H1 (cell line): ENCODE measurements at regions not wholly inside any gene's neighbourhood (a gene's known extent, or its start where the extent isn't known, plus 50 kb on each side); places are given as distances from the start of the nearest gene placed in this dataset.

ENCODE experiments used
- CTCF ChIA-PET: fragments of 300-600 bp; sonication (Branson Sonifier 250); formaldehyde crosslinking; loops from one replicate; lab custom pipeline; 2021; ENCODE audit not compliant: partially characterized antibody; lab: Charles Lee
- POLR2A ChIA-PET: fragments of 300-600 bp; sonication (Branson Sonifier 250); formaldehyde crosslinking; loops from one replicate; lab custom pipeline; 2021; ENCODE audit warnings: inconsistent platforms; ENCODE audit not compliant: partially characterized antibody; lab: Charles Lee
- DNase-seq, 2 experiments: peaks; one replicate each; pipeline versions ENCODE4 v3.0.0 to v3.0.0-alpha.2; 2010 to 2022; ENCODE audit warnings: low spot score in 2 of 2, low read depth in 1 of 2, mixed read lengths in 1 of 2
- FAIRE-seq: peaks from 2 replicates; lab custom pipeline; 2011; peaks lifted over from hg19 to GRCh38; lab: Jason Lieb, UNC
- H2AFZ ChIP-seq: 2 replicates; pipeline ENCODE4 v1.8.1; 2012; ENCODE audit warnings: low read length, inconsistent platforms
- H2AK5ac ChIP-seq: 2 replicates; pipeline ENCODE4 v1.6.1; 2013; ENCODE audit warnings: low read depth, low read length
- H2BK120ac ChIP-seq: replicated peaks from 2 replicates; pipeline ENCODE3; 2013; ENCODE audit warnings: low read depth, low read length, inconsistent platforms
- H2BK12ac ChIP-seq: 2 replicates; pipeline ENCODE4 v1.6.1; 2013; ENCODE audit warnings: low read depth, low read length
- H2BK15ac ChIP-seq: 2 replicates; pipeline ENCODE4 v1.6.1; 2013; ENCODE audit warnings: low read length
- H2BK20ac ChIP-seq: 2 replicates; pipeline ENCODE4 v1.6.1; 2013; ENCODE audit warnings: low read length
- H2BK5ac ChIP-seq: 2 replicates; pipeline ENCODE4 v1.6.1; 2013; ENCODE audit warnings: low read depth, low read length
- H3K14ac ChIP-seq: 2 replicates; pipeline ENCODE4 v1.6.1; 2013; ENCODE audit warnings: inconsistent platforms; ENCODE audit not compliant: insufficient read length
- H3K18ac ChIP-seq: 2 replicates; pipeline ENCODE4 v1.6.1; 2013; ENCODE audit warnings: low read length; ENCODE audit errors: extremely low read depth
- H3K23ac ChIP-seq: 2 replicates; pipeline ENCODE4 v1.6.1; 2013; ENCODE audit warnings: inconsistent platforms; ENCODE audit not compliant: insufficient read length
- H3K23me2 ChIP-seq: 2 replicates; pipeline ENCODE4 v1.6.1; 2013; ENCODE audit warnings: low read depth, low read length
- H3K27ac ChIP-seq: 2 replicates; pipeline ENCODE4 v1.6.1; 2011; ENCODE audit warnings: low read depth, low read length, inconsistent platforms
- H3K27me3 ChIP-seq, 4 experiments: replicated peaks in 1 of 4; 1 replicate in 1 of 4; 2 replicates in 3 of 4; pipeline versions ENCODE4 v1.6.1 to v1.8.1; 2011 to 2013; ENCODE audit warnings: low read length in 3 of 4, mild to moderate bottlenecking in 3 of 4, inconsistent platforms in 2 of 4, mixed read lengths in 2 of 4, moderate library complexity in 1 of 4; ENCODE audit not compliant: control insufficient read depth in 3 of 4, insufficient read depth in 3 of 4; ENCODE audit errors: extremely low read depth in 1 of 4
- H3K36me3 ChIP-seq, 4 experiments: 2 replicates each; pipeline versions ENCODE4 v1.6.1 to v1.8.1; 2011 to 2013; ENCODE audit warnings: mild to moderate bottlenecking in 4 of 4, low read length in 3 of 4, moderate library complexity in 2 of 4, control low read depth in 1 of 4, inconsistent platforms in 1 of 4; ENCODE audit not compliant: insufficient read depth in 4 of 4, control insufficient read depth in 2 of 4
- H3K4ac ChIP-seq: replicated peaks from 2 replicates; pipeline ENCODE3; 2013; ENCODE audit warnings: low read length, low read depth, mixed read lengths, inconsistent platforms; ENCODE audit not compliant: insufficient read length
- H3K4me1 ChIP-seq, 4 experiments: replicated peaks in 1 of 4; 1 replicate in 1 of 4; 2 replicates in 3 of 4; pipeline versions ENCODE4 v1.6.1 to v1.8.1; 2011 to 2013; ENCODE audit warnings: low read length in 3 of 4, inconsistent platforms in 2 of 4, mixed read lengths in 1 of 4; ENCODE audit not compliant: insufficient read depth in 4 of 4, control insufficient read depth in 3 of 4
- H3K4me2 ChIP-seq, 2 experiments: 2 replicates each; pipeline versions ENCODE4 v1.6.1 to v1.8.1; 2011 to 2013; ENCODE audit warnings: low read depth in 2 of 2, low read length in 2 of 2, control low read depth in 1 of 2, inconsistent platforms in 1 of 2, mild to moderate bottlenecking in 1 of 2; ENCODE audit not compliant: insufficient read depth in 1 of 2
- H3K4me3 ChIP-seq, 4 experiments: fragments of 200-600, 300-600 bp in 1 of 4; sonication (generic), shearing (Covaris generic), sonication (Bioruptor Twin) in 1 of 4; 2 replicates each; pipeline versions ENCODE4 v1.5.1 to v1.8.1; 2011 to 2016; ENCODE audit warnings: low read length in 4 of 4, low read depth in 3 of 4, control low read depth in 2 of 4, inconsistent platforms in 2 of 4, mild to moderate bottlenecking in 2 of 4, mixed read lengths in 1 of 4, moderate library complexity in 1 of 4; ENCODE audit not compliant: insufficient read depth in 2 of 4; ENCODE audit errors: extremely low read depth in 1 of 4
- H3K56ac ChIP-seq: replicated peaks from 2 replicates; pipeline ENCODE3; 2013; ENCODE audit warnings: low read depth, mild to moderate bottlenecking, mixed read lengths, low read length, inconsistent platforms; ENCODE audit not compliant: insufficient read length
- H3K79me1 ChIP-seq: 2 replicates; pipeline ENCODE4 v1.6.1; 2013; ENCODE audit warnings: low read depth, low read length, control low read depth
- H3K79me2 ChIP-seq, 2 experiments: 2 replicates each; pipeline versions ENCODE4 v1.6.1 to v1.8.1; 2012 to 2013; ENCODE audit warnings: low read length in 2 of 2, mild to moderate bottlenecking in 2 of 2, inconsistent platforms in 1 of 2; ENCODE audit not compliant: insufficient read depth in 2 of 2, control insufficient read depth in 1 of 2
- H3K9ac ChIP-seq, 4 experiments: replicated peaks in 1 of 4; 1 replicate in 1 of 4; 2 replicates in 3 of 4; pipeline versions ENCODE4 v1.6.1 to v1.8.1; 2011 to 2013; ENCODE audit warnings: low read depth in 3 of 4, low read length in 3 of 4, control low read depth in 2 of 4, mild to moderate bottlenecking in 2 of 4, moderate library complexity in 2 of 4, inconsistent platforms in 1 of 4; ENCODE audit errors: extremely low read depth in 1 of 4
- H3K9me3 ChIP-seq, 2 experiments: 2 replicates each; pipeline versions ENCODE4 v1.6.1 to v1.8.1; 2012 to 2013; ENCODE audit warnings: mild to moderate bottlenecking in 2 of 2, moderate library complexity in 2 of 2, control low read depth in 1 of 2, inconsistent platforms in 1 of 2, low read depth in 1 of 2, low read length in 1 of 2, mixed read lengths in 1 of 2; ENCODE audit not compliant: insufficient read depth in 2 of 2
- H4K20me1 ChIP-seq, 2 experiments: replicated peaks in 1 of 2; 2 replicates each; pipeline versions ENCODE3 to v1.8.1; 2011 to 2013; ENCODE audit warnings: inconsistent platforms in 2 of 2, low read length in 2 of 2, mild to moderate bottlenecking in 1 of 2; ENCODE audit not compliant: insufficient read depth in 2 of 2, control insufficient read depth in 1 of 2
- H4K5ac ChIP-seq: 2 replicates; pipeline ENCODE4 v1.6.1; 2013; ENCODE audit warnings: low read length, low read depth, mixed read lengths, inconsistent platforms; ENCODE audit not compliant: insufficient read length
- H4K8ac ChIP-seq: 2 replicates; pipeline ENCODE4 v1.8.0; 2013; ENCODE audit warnings: mild to moderate bottlenecking, moderate library complexity, low read length, inconsistent platforms; ENCODE audit not compliant: insufficient read depth; ENCODE audit errors: extremely low read depth
- H4K91ac ChIP-seq: replicated peaks from 2 replicates; pipeline ENCODE3; 2013; ENCODE audit warnings: low read length, mixed read lengths, inconsistent platforms; ENCODE audit not compliant: insufficient read length
- BRCA1 ChIP-seq: IDR thresholded peaks from 2 replicates; pipeline ENCODE4 v1.6.1; 2012; ENCODE audit warnings: low read depth, low read length, improper control_type of control experiment
- CBX8 ChIP-seq: fragments of 300-800, 300-1000 bp; sonication (generic); IDR thresholded peaks from 2 replicates; pipeline ENCODE4 v1.7.1; 2016; ENCODE audit warnings: low read depth, low read length, borderline replicate concordance
- CREB1 ChIP-seq: IDR thresholded peaks from 2 replicates; pipeline ENCODE4 v1.6.1; 2012; ENCODE audit warnings: inconsistent platforms
- HDAC6 ChIP-seq: IDR thresholded peaks from one replicate; pipeline ENCODE4 v1.7.1; 2012; ENCODE audit warnings: low read depth, mild to moderate bottlenecking, inconsistent platforms, low read length, moderate library complexity
- JUN ChIP-seq: IDR thresholded peaks from 2 replicates; pipeline ENCODE4 v1.6.1; 2011; ENCODE audit warnings: low read depth, mild to moderate bottlenecking, improper control_type of control experiment, low read length
- NRF1 ChIP-seq: IDR thresholded peaks from 2 replicates; pipeline ENCODE4 v1.6.1; 2011; ENCODE audit warnings: mild to moderate bottlenecking, low read depth, low read length, improper control_type of control experiment
- RAD21 ChIP-seq, 2 experiments: IDR thresholded peaks in 1 of 2; conservative IDR thresholded peaks in 1 of 2; 2 replicates each; pipeline ENCODE4 v1.6.1; 2011; ENCODE audit warnings: low read depth in 2 of 2, low read length in 2 of 2, improper control_type of control experiment in 1 of 2, inconsistent platforms in 1 of 2, mild to moderate bottlenecking in 1 of 2, moderate library complexity in 1 of 2
- SIN3A ChIP-seq, 2 experiments: IDR thresholded peaks in 1 of 2; conservative IDR thresholded peaks in 1 of 2; 2 replicates each; pipeline ENCODE4 v1.6.1; 2011 to 2012; ENCODE audit warnings: low read length in 2 of 2, improper control_type of control experiment in 1 of 2, low read depth in 1 of 2, mild to moderate bottlenecking in 1 of 2
- SP1 ChIP-seq: IDR thresholded peaks from 2 replicates; pipeline ENCODE4 v1.6.1; 2011; ENCODE audit warnings: low read depth, low read length
- SUZ12 ChIP-seq: fragments of 200-600 bp; sonication (generic); IDR thresholded peaks from 2 replicates; pipeline ENCODE4 v1.6.1; 2012; ENCODE audit warnings: mild to moderate bottlenecking, inconsistent platforms, low read length, moderate library complexity, mixed read lengths
- TCF12 ChIP-seq: IDR thresholded peaks from 2 replicates; pipeline ENCODE4 v1.6.1; 2011; ENCODE audit warnings: low read depth, mild to moderate bottlenecking, low read length
- YY1 ChIP-seq: IDR thresholded peaks from 2 replicates; pipeline ENCODE4 v1.6.1; 2011; ENCODE audit warnings: low read depth, mild to moderate bottlenecking, low read length
- ZNF274 ChIP-seq: IDR thresholded peaks from 2 replicates; pipeline ENCODE4 v1.7.0; 2012; ENCODE audit warnings: low read length, borderline replicate concordance; ENCODE audit errors: extremely low read depth
- TF ChIP-seq, protein P1 (sequence below), 3 experiments: IDR thresholded peaks; 1 replicate in 2 of 3; 2 replicates in 1 of 3; pipeline versions ENCODE4 v1.5.1 to v1.6.1; 2011; ENCODE audit warnings: low read length in 3 of 3, mild to moderate bottlenecking in 3 of 3, inconsistent platforms in 2 of 3, low read depth in 1 of 3, moderate library complexity in 1 of 3; ENCODE audit not compliant: insufficient read depth in 1 of 3; ENCODE audit errors: control extremely low read depth in 1 of 3

DNA sequence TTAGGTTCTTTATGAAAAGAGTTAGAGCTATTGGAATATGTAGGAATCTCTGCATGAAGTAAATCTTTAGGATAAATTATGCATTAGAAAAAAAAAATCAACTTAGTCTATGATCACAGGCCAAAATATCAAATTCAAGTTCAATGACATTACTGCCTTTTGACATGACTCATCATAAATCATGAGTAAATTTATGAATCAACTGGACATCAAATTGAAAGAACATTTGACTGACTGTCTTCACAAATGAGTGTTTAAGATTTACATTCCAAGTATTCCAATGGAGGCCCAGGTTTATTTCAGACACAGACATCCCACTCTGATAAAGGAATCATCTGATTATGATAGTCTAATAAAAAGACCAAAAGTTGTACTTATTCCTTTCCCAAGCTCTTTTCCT lies 192.8 kb upstream of the TTC14 start:
- Histone ChIP-seq H4K8ac (no peak overlapping the region), H3K4ac (no peak overlapping the region), H3K18ac (no peak overlapping the region), H2BK20ac (no peak overlapping the region), H2BK12ac (no peak overlapping the region), H4K5ac (no peak overlapping the region), H3K14ac (no peak overlapping the region), H3K23ac (no peak overlapping the region), H3K23me2 (no peaks in the 10 kb centered on the region), H2AFZ (no peak overlapping the region), H3K79me2 (no peaks in the 10 kb centered on the region), H2BK5ac (no peak overlapping the region), H3K9me3 (no peaks in the 10 kb centered on the region), H2AK5ac (no peak overlapping the region), H3K4me2 (no peak overlapping the region), H3K4me1 (no peaks in the 10 kb centered on the region), H2BK15ac (no peak overlapping the region), H3K27ac (no peak overlapping the region), H4K91ac (no peak overlapping the region), H3K79me1 (no peaks in the 10 kb centered on the region), H3K4me3 (no peak overlapping the region), H3K27me3 (no peaks in the 10 kb centered on the region), H2BK120ac (no peak overlapping the region), H3K36me3 (no peaks in the 10 kb centered on the region), H4K20me1 (no peaks in the 10 kb centered on the region), H3K56ac (no peak overlapping the region), H3K9ac (no peak overlapping the region)
- no peak for DNase-seq
- CTCF ChIA-PET: no interaction called here
- no peak for FAIRE-seq
- TF ChIP-seq JUN (no peak), YY1 (no peak), RAD21 (IDR thresholded peaks at IDR 0.05 in 1 of 2, conservative IDR thresholded peaks at IDR 0.05 in 1 of 2; ENCODE audit: low read depth in 2 of 2, low read length in 2 of 2) (no peak), BRCA1 (no peak), NRF1 (no peak), SP1 (no peak), TCF12 (no peak), SUZ12 (no peak), CREB1 (no peak), HDAC6 (no peak), CBX8 (no peak), SIN3A (conservative IDR thresholded peaks at IDR 0.05 in 1 of 2, IDR thresholded peaks at IDR 0.05 in 1 of 2; ENCODE audit: low read depth in 1 of 2, low read length in 2 of 2) (no peak), ZNF274 (no peak)
- TF ChIP-seq, protein P1, sequence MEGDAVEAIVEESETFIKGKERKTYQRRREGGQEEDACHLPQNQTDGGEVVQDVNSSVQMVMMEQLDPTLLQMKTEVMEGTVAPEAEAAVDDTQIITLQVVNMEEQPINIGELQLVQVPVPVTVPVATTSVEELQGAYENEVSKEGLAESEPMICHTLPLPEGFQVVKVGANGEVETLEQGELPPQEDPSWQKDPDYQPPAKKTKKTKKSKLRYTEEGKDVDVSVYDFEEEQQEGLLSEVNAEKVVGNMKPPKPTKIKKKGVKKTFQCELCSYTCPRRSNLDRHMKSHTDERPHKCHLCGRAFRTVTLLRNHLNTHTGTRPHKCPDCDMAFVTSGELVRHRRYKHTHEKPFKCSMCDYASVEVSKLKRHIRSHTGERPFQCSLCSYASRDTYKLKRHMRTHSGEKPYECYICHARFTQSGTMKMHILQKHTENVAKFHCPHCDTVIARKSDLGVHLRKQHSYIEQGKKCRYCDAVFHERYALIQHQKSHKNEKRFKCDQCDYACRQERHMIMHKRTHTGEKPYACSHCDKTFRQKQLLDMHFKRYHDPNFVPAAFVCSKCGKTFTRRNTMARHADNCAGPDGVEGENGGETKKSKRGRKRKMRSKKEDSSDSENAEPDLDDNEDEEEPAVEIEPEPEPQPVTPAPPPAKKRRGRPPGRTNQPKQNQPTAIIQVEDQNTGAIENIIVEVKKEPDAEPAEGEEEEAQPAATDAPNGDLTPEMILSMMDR (IDR thresholded peaks at IDR 0.05; ENCODE audit: control extremely low read depth in 1 of 3, insufficient read depth in 1 of 3, low read depth in 1 of 3, low read length in 3 of 3): no peak
- POLR2A ChIA-PET: no interaction called here
